SK-N-SH (cell line): ENCODE measurements at regions not wholly inside any gene's neighbourhood (a gene's known extent, or its start where the extent isn't known, plus 50 kb on each side); places are given as distances from the start of the nearest gene placed in this dataset.
"Not testable (repeated sequence)": the region's sequence is repeated elsewhere in the genome, so short reads cannot be mapped to it uniquely, and the experiment has no call there.

Experiments
- CTCF ChIA-PET: fragments of 300-600, 350-600 bp; formaldehyde crosslinking; extraction: SDS; loops from one replicate; lab custom pipeline; 2021; lab: Yijun Ruan, JAX
- POLR2A ChIA-PET: fragments of 350-600 bp; sonication (Branson Sonifier 250); formaldehyde crosslinking; extraction: SDS; loops from one replicate; lab custom pipeline; 2020; ENCODE audit warnings: antibody characterized with exemption, inconsistent platforms; lab: Yijun Ruan, JAX
- DNase-seq: peaks from one replicate; pipeline ENCODE4 v3.0.0; 2012
- H2AFZ ChIP-seq: fragments of 200-600 bp; sonication (generic); 2 replicates; pipeline ENCODE4 v1.8.1; 2016; ENCODE audit warnings: antibody characterized with exemption, mild to moderate bottlenecking, low read depth
- H3F3A ChIP-seq: fragments of 200-600 bp; sonication (generic); replicated peaks from 2 replicates; pipeline ENCODE3; 2016; ENCODE audit warnings: antibody characterized with exemption, mild to moderate bottlenecking; ENCODE audit not compliant: insufficient read depth
- H3K27ac ChIP-seq, 2 experiments: fragments of 200-500 bp in 1 of 2; fragments of 200-600 bp in 1 of 2; sonication (Bioruptor generic) in 1 of 2; sonication (generic), shearing (Covaris generic) in 1 of 2; 2 replicates each; pipeline versions ENCODE4 v1.5.1 to v1.6.1; 2014 to 2016; ENCODE audit warnings: low read depth in 2 of 2, inconsistent platforms in 1 of 2, low read length in 1 of 2, mild to moderate bottlenecking in 1 of 2, mixed read lengths in 1 of 2
- H3K27me3 ChIP-seq: fragments of 200-600 bp; sonication (generic), shearing (Covaris generic); 2 replicates; pipeline ENCODE4 v1.6.1; 2016; ENCODE audit warnings: mixed run types; ENCODE audit not compliant: insufficient read depth
- H3K36me3 ChIP-seq, 2 experiments: fragments of 200-500 bp in 1 of 2; fragments of 200-600 bp in 1 of 2; sonication (Bioruptor generic) in 1 of 2; sonication (generic) in 1 of 2; replicated peaks in 1 of 2; 2 replicates each; pipeline versions ENCODE3 to v1.5.1; 2014 to 2016; ENCODE audit warnings: low read length in 1 of 2, mild to moderate bottlenecking in 1 of 2; ENCODE audit not compliant: insufficient read depth in 2 of 2, control insufficient read depth in 1 of 2
- H3K4me1 ChIP-seq, 2 experiments: fragments of 200-500 bp in 1 of 2; fragments of 200-600 bp in 1 of 2; sonication (Bioruptor generic) in 1 of 2; sonication (generic), shearing (Covaris generic) in 1 of 2; 2 replicates each; pipeline versions ENCODE4 v1.5.1 to v1.6.1; 2014 to 2016; ENCODE audit warnings: low read depth in 1 of 2, low read length in 1 of 2, mixed run types in 1 of 2; ENCODE audit not compliant: insufficient read depth in 2 of 2, control insufficient read depth in 1 of 2
- H3K4me2 ChIP-seq: fragments of 200-600 bp; sonication (generic), shearing (Covaris generic); 2 replicates; pipeline ENCODE4 v1.6.1; 2017; ENCODE audit warnings: mixed run types
- H3K4me3 ChIP-seq, 2 experiments: fragments of 200-500 bp in 1 of 2; fragments of 200-600 bp in 1 of 2; sonication (Bioruptor generic) in 1 of 2; sonication (generic), shearing (Covaris generic) in 1 of 2; 2 replicates each; pipeline versions ENCODE4 v1.5.1 to v1.8.1; 2014 to 2016; ENCODE audit warnings: low read depth in 2 of 2, inconsistent platforms in 1 of 2, low read length in 1 of 2, mild to moderate bottlenecking in 1 of 2, mixed read lengths in 1 of 2, moderate library complexity in 1 of 2
- H3K79me2 ChIP-seq: fragments of 200-600 bp; sonication (generic); 2 replicates; pipeline ENCODE4 v1.8.1; 2017; ENCODE audit warnings: mild to moderate bottlenecking; ENCODE audit not compliant: insufficient read depth
- H3K9ac ChIP-seq: fragments of 200-600 bp; sonication (generic); 2 replicates; pipeline ENCODE4 v1.6.1; 2017; ENCODE audit warnings: mixed run types
- H3K9me2 ChIP-seq: fragments of 200-600 bp; sonication (generic); 2 replicates; pipeline ENCODE4 v1.6.1; 2017; ENCODE audit warnings: mixed run types
- H3K9me3 ChIP-seq: fragments of 200-600 bp; sonication (generic); 2 replicates; pipeline ENCODE4 v1.6.1; 2017; ENCODE audit warnings: mixed run types, mild to moderate bottlenecking, moderate library complexity
- H4K20me1 ChIP-seq: fragments of 200-600 bp; sonication (generic); 2 replicates; pipeline ENCODE4 v1.6.1; 2017; ENCODE audit warnings: mild to moderate bottlenecking, mixed run types; ENCODE audit not compliant: insufficient read depth
- CHD2 ChIP-seq: fragments of 150-350 bp; IDR thresholded peaks from 2 replicates; pipeline ENCODE4 v1.6.1; 2018; ENCODE audit warnings: low read length; ENCODE audit not compliant: partially characterized antibody
- FOSL2 ChIP-seq: IDR thresholded peaks from 2 replicates; pipeline ENCODE4 v1.4.0; 2012; ENCODE audit warnings: low read depth, mild to moderate bottlenecking, moderate library complexity, borderline replicate concordance
- FOXJ3 ChIP-seq: sonication (generic); formaldehyde crosslinking; IDR thresholded peaks from 2 replicates; pipeline ENCODE4 v1.5.1; 2020; ENCODE audit warnings: mild to moderate bottlenecking, missing genetic modification reagents
- FOXM1 ChIP-seq: IDR thresholded peaks from 2 replicates; pipeline ENCODE4 v1.4.0; 2012; ENCODE audit warnings: low read depth, mild to moderate bottlenecking
- GATA2 ChIP-seq: sonication (generic); formaldehyde crosslinking; IDR thresholded peaks from 2 replicates; pipeline ENCODE4 v1.5.0; 2020; ENCODE audit warnings: mild to moderate bottlenecking, missing genetic modification reagents
- JUND ChIP-seq: IDR thresholded peaks from 2 replicates; pipeline ENCODE4 v1.4.0; 2012
- MEF2A ChIP-seq: IDR thresholded peaks from 2 replicates; pipeline ENCODE4 v1.4.0; 2012; ENCODE audit warnings: low read depth, borderline replicate concordance
- NFIC ChIP-seq: IDR thresholded peaks from 2 replicates; pipeline ENCODE4 v1.4.0; 2012; ENCODE audit warnings: borderline replicate concordance
- NRF1 ChIP-seq: IDR thresholded peaks from 2 replicates; pipeline ENCODE4 v1.6.1; 2012; ENCODE audit warnings: low read depth, mild to moderate bottlenecking, low read length
- POLR2AphosphoS5 ChIP-seq: IDR thresholded peaks from 2 replicates; pipeline ENCODE4 v1.6.1; 2012; ENCODE audit warnings: low read depth, low read length
- RAD21 ChIP-seq: IDR thresholded peaks from 2 replicates; pipeline ENCODE4 v1.6.1; 2012; ENCODE audit warnings: mild to moderate bottlenecking, low read length
- SIN3A ChIP-seq: IDR thresholded peaks from 2 replicates; pipeline ENCODE4 v1.6.1; 2012; ENCODE audit warnings: low read depth, mild to moderate bottlenecking, low read length, moderate library complexity, borderline replicate concordance
- SMC3 ChIP-seq: IDR thresholded peaks from 2 replicates; pipeline ENCODE4 v1.6.1; 2012; ENCODE audit warnings: low read depth, low read length, improper control_type of control experiment
- TAF1 ChIP-seq: IDR thresholded peaks from 2 replicates; pipeline ENCODE4 v1.6.1; 2012; ENCODE audit warnings: low read depth, mild to moderate bottlenecking, low read length, moderate library complexity, borderline replicate concordance
- TCF12 ChIP-seq: IDR thresholded peaks from 2 replicates; pipeline ENCODE4 v1.4.0; 2012
- TEAD4 ChIP-seq: IDR thresholded peaks from 2 replicates; pipeline ENCODE4 v1.4.0; 2012; ENCODE audit warnings: mild to moderate bottlenecking, borderline replicate concordance; ENCODE audit not compliant: insufficient read depth
- USF1 ChIP-seq: IDR thresholded peaks from 2 replicates; pipeline ENCODE4 v1.4.0; 2012; ENCODE audit warnings: low read depth, borderline replicate concordance
- YY1 ChIP-seq: IDR thresholded peaks from 2 replicates; pipeline ENCODE4 v1.4.0; 2012; ENCODE audit warnings: low read depth, mild to moderate bottlenecking
- WGBS: methylation state at CpG from one replicate; pipeline ENCODE4 v1.1.6; 2017; ENCODE audit warnings: low lambda C conversion rate; 5-methylcytosine and 5-hydroxymethylcytosine counted together

DNA sequence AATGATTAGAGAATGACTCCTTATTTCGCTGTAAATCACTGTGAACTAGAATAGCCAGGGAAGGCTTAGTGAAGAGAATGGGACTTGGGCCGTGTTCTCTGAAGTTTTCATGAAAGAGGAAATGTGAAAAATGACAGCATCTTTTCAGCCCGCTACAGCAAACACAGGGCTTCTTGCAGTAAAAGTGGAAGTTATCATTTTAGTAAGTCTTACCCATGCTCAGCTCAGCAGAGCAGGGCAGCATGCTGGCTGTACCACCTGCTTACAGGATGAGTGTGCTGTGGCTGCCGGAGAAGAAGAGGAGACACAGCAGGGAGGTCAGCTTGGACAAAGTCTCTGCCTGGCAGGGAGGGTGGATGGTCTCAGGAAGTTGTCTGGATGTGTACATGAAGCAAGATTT lies 300.7 kb upstream of the DLGAP1 start:
- Histone ChIP-seq H3K79me2 (no peaks in the 10 kb centered on the region), H3K27ac (no peak overlapping the region), H3K9ac (no peak overlapping the region), H4K20me1 (no peaks in the 10 kb centered on the region), H3K36me3 (no peaks in the 10 kb centered on the region), H2AFZ (no peak overlapping the region), H3K4me1 (no peaks in the 10 kb centered on the region), H3K9me3 (no peaks in the 10 kb centered on the region), H3K27me3 (no peaks in the 10 kb centered on the region), H3K4me3 (no peak overlapping the region), H3F3A (no peaks in the 10 kb centered on the region), H3K4me2 (no peak overlapping the region), H3K9me2 (no peaks in the 10 kb centered on the region)
- no peak for TF ChIP-seq MEF2A
- TF ChIP-seq FOXJ3 (CRISPR knock-in tag): no peak
- no peak for TF ChIP-seq TEAD4
- TF ChIP-seq YY1: no peak
- TF ChIP-seq GATA2 (CRISPR knock-in tag): no peak
- TF ChIP-seq FOXM1: no peak
- TF ChIP-seq SMC3: no peak
- no peak for TF ChIP-seq CHD2
- TF ChIP-seq NRF1: no peak
- no peak for TF ChIP-seq TAF1
- TF ChIP-seq NFIC: no peak
- TF ChIP-seq POLR2AphosphoS5: no peak
- no peak for TF ChIP-seq TCF12
- no peak for TF ChIP-seq JUND
- no peak for TF ChIP-seq RAD21
- TF ChIP-seq USF1: no peak
- TF ChIP-seq SIN3A: no peak
- no peak for TF ChIP-seq FOSL2
- DNase-seq: no peak
- CTCF ChIA-PET: no interaction called here
- POLR2A ChIA-PET: no interaction called here
- 2% methylated on average over 4 of the region's 4 CpGs for WGBS

GRCh38 chr18:4753151-4753550 lies 298.0 kb upstream of the DLGAP1 start:
- H3K9ac ChIP-seq, H3K9me3 ChIP-seq, H3K4me1 ChIP-seq, POLR2A ChIA-PET, DNase-seq, H3K4me2 ChIP-seq, H3K79me2 ChIP-seq, H3K27me3 ChIP-seq, H3F3A ChIP-seq, H4K20me1 ChIP-seq, H3K4me3 ChIP-seq, H2AFZ ChIP-seq, H3K27ac ChIP-seq, H3K9me2 ChIP-seq, H3K36me3 ChIP-seq: not testable (repeated sequence)
- CTCF ChIA-PET: interaction anchor here (0.9 kb wide), 1 partner anchor 73 kb away, joined by 3 read pairs; no protein-coding TSS in a partner anchor
- WGBS: 1% methylated on average over 6 of the region's 6 CpGs
